Panc1 (cell line): ENCODE measurements at regions not wholly inside any gene's neighbourhood (a gene's known extent, or its start where the extent isn't known, plus 50 kb on each side); places are given as distances from the start of the nearest gene placed in this dataset.

Experiments
- ATAC-seq: fragments of 200-7000 bp; cut with Tn5 transposase; 2 replicates; pipeline ENCODE4 v1.9.1; 2020; ENCODE audit warnings: mild to moderate bottlenecking, moderate library complexity
- BruUV-seq: library from RNA; stranded (reverse); fragments of 400-500 nt; replicated peaks from 2 replicates; lab custom pipeline; 2021; lab: Mats Ljungman, UMichigan
- CTCF ChIA-PET: fragments of 300-600 bp; sonication (Branson Sonifier 250); formaldehyde crosslinking; loops from one replicate; lab custom pipeline; 2022; ENCODE audit warnings: antibody characterized with exemption; lab: Charles Lee
- POLR2A ChIA-PET: fragments of 300-600 bp; sonication (Branson Sonifier 250); formaldehyde crosslinking; loops from one replicate; lab custom pipeline; 2022; ENCODE audit warnings: antibody characterized with exemption; lab: Charles Lee
- DNase-seq: peaks from one replicate; pipeline ENCODE4 v3.0.0-alpha.2; 2010; ENCODE audit warnings: low read depth, low spot score
- H3K27ac ChIP-seq: 2 replicates; pipeline ENCODE4 v1.5.1; 2011; ENCODE audit warnings: mild to moderate bottlenecking, low read length, inconsistent platforms
- H3K27me3 ChIP-seq: fragments of 200-500 bp; sonication (Bioruptor generic); 2 replicates; pipeline ENCODE4 v1.6.0; 2014; ENCODE audit warnings: low read length, inconsistent platforms; ENCODE audit not compliant: control insufficient read depth, insufficient read depth
- H3K36me3 ChIP-seq: fragments of 200-500 bp; sonication (Bioruptor generic); 2 replicates; pipeline ENCODE4 v1.5.1; 2014; ENCODE audit warnings: inconsistent platforms, mild to moderate bottlenecking, low read length, moderate library complexity; ENCODE audit not compliant: control insufficient read depth, insufficient read depth
- H3K4me1 ChIP-seq: 2 replicates; pipeline ENCODE4 v1.5.1; 2011; ENCODE audit warnings: inconsistent platforms, mild to moderate bottlenecking, low read length, moderate library complexity; ENCODE audit not compliant: control insufficient read depth, insufficient read depth
- H3K4me3 ChIP-seq, 2 experiments: 2 replicates each; pipeline ENCODE4 v1.5.1; 2011 to 2012; ENCODE audit warnings: low read depth in 2 of 2, low read length in 2 of 2, mild to moderate bottlenecking in 2 of 2, inconsistent platforms in 1 of 2, moderate library complexity in 1 of 2
- H3K9me3 ChIP-seq: fragments of 200-500 bp; sonication (Bioruptor generic); 2 replicates; pipeline ENCODE4 v1.5.1; 2014; ENCODE audit warnings: low read depth, mild to moderate bottlenecking, inconsistent platforms, low read length, moderate library complexity; ENCODE audit not compliant: control insufficient read depth, insufficient read depth
- POLR2AphosphoS5 ChIP-seq: IDR thresholded peaks from 2 replicates; pipeline ENCODE4 v1.6.1; 2012; ENCODE audit warnings: mild to moderate bottlenecking, low read depth, low read length, moderate library complexity
- SIN3A ChIP-seq: IDR thresholded peaks from 2 replicates; pipeline ENCODE4 v1.6.1; 2012; ENCODE audit warnings: low read depth, mild to moderate bottlenecking, low read length, moderate library complexity, borderline replicate concordance; ENCODE audit not compliant: insufficient read depth
- TCF7L2 ChIP-seq: IDR thresholded peaks from 2 replicates; pipeline ENCODE4 v1.6.1; 2011; ENCODE audit warnings: mild to moderate bottlenecking, low read depth, low read length, inconsistent platforms
- in situ Hi-C: cut with HindIII; loops from 2 replicates; pipeline ENCODE4 v1.10.0; 2016; ENCODE audit warnings: low sequenced_read_pairs, low pct_unique_long_range_greater_than_20kb
- intact Hi-C: fragments of 100-400 bp; cut with micrococcal nuclease; formaldehyde crosslinking; loops from one replicate; pipeline ENCODE4 v1.10.0; 2022; ENCODE audit not compliant: unreplicated experiment
- TF ChIP-seq, protein P1 (sequence below): fragments of 450-650 bp; IDR thresholded peaks from 2 replicates; pipeline ENCODE4 v1.5.1; 2017; ENCODE audit warnings: mild to moderate bottlenecking
- TF ChIP-seq, protein P2 (sequence below), 2 experiments: IDR thresholded peaks; 2 replicates each; pipeline ENCODE4 v1.6.1; 2011 to 2012; ENCODE audit warnings: low read depth in 2 of 2, control low read depth in 1 of 2, low read length in 1 of 2, mild to moderate bottlenecking in 1 of 2, moderate library complexity in 1 of 2; ENCODE audit not compliant: insufficient read depth in 1 of 2

DNA sequence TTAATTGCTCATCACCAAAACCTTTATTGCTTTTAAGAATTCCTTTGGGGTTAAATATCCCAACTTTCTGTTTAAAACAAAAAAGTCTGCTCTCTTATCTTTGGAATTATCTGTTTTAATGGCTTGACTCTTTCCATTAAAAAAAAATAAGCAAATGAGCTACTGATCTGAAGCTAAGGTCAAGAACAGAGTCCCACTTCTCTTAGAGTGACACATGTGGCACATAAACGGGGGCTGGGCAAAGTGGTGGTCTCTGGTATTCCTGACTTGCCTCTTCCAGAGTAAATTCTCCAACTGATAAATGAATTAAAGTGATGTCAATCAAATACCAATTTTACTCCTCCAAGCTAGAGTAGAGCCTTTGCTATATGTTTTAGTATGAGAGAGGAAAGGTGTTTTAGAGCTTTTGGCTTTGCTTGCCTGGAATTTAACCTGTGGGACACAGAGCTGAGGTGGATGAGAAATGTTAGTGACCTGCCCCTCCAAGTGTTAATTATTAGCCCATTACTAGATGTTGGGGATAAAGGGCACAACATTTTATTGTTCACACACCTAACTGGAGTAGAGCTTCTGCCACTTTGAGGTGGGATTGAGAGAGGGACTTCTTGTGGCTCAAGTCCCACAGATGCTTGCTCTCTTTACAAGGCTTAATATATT, 864.0 kb downstream of the LRRIQ3 start:
- no peaks in the 10 kb centered on the region for H3K36me3 ChIP-seq
- no peaks in the 10 kb centered on the region for H3K27me3 ChIP-seq
- ATAC-seq (no peak), DNase-seq (no peak)
- ChIA-PET POLR2A (no interaction called here), CTCF (interaction anchor here (0.7 kb wide), 1 partner anchor 409 kb away, joined by 4 read pairs; no protein-coding TSS in a partner anchor)
- H3K27ac ChIP-seq, result no peak overlapping the region
- peaks cover 11% of the 10 kb centered on the region; the same call in 1 of the 2 replicates for H3K9me3 ChIP-seq
- intact Hi-C loops (no loop called here), in situ Hi-C loops (no loop called here)
- no peak for TF ChIP-seq POLR2AphosphoS5
- no peak for TF ChIP-seq SIN3A
- TF ChIP-seq, protein P1, sequence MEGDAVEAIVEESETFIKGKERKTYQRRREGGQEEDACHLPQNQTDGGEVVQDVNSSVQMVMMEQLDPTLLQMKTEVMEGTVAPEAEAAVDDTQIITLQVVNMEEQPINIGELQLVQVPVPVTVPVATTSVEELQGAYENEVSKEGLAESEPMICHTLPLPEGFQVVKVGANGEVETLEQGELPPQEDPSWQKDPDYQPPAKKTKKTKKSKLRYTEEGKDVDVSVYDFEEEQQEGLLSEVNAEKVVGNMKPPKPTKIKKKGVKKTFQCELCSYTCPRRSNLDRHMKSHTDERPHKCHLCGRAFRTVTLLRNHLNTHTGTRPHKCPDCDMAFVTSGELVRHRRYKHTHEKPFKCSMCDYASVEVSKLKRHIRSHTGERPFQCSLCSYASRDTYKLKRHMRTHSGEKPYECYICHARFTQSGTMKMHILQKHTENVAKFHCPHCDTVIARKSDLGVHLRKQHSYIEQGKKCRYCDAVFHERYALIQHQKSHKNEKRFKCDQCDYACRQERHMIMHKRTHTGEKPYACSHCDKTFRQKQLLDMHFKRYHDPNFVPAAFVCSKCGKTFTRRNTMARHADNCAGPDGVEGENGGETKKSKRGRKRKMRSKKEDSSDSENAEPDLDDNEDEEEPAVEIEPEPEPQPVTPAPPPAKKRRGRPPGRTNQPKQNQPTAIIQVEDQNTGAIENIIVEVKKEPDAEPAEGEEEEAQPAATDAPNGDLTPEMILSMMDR, result no peak
- TF ChIP-seq, protein P2, sequence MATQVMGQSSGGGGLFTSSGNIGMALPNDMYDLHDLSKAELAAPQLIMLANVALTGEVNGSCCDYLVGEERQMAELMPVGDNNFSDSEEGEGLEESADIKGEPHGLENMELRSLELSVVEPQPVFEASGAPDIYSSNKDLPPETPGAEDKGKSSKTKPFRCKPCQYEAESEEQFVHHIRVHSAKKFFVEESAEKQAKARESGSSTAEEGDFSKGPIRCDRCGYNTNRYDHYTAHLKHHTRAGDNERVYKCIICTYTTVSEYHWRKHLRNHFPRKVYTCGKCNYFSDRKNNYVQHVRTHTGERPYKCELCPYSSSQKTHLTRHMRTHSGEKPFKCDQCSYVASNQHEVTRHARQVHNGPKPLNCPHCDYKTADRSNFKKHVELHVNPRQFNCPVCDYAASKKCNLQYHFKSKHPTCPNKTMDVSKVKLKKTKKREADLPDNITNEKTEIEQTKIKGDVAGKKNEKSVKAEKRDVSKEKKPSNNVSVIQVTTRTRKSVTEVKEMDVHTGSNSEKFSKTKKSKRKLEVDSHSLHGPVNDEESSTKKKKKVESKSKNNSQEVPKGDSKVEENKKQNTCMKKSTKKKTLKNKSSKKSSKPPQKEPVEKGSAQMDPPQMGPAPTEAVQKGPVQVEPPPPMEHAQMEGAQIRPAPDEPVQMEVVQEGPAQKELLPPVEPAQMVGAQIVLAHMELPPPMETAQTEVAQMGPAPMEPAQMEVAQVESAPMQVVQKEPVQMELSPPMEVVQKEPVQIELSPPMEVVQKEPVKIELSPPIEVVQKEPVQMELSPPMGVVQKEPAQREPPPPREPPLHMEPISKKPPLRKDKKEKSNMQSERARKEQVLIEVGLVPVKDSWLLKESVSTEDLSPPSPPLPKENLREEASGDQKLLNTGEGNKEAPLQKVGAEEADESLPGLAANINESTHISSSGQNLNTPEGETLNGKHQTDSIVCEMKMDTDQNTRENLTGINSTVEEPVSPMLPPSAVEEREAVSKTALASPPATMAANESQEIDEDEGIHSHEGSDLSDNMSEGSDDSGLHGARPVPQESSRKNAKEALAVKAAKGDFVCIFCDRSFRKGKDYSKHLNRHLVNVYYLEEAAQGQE (IDR thresholded peaks at IDR 0.05; ENCODE audit: insufficient read depth in 1 of 2, low read depth in 2 of 2, low read length in 1 of 2), result no peak
- TF ChIP-seq TCF7L2, result no peak
- BruUV-seq, result no TSS peak
- H3K4me3 ChIP-seq, result no peak overlapping the region
- H3K4me1 ChIP-seq, result no peaks in the 10 kb centered on the region

DNA sequence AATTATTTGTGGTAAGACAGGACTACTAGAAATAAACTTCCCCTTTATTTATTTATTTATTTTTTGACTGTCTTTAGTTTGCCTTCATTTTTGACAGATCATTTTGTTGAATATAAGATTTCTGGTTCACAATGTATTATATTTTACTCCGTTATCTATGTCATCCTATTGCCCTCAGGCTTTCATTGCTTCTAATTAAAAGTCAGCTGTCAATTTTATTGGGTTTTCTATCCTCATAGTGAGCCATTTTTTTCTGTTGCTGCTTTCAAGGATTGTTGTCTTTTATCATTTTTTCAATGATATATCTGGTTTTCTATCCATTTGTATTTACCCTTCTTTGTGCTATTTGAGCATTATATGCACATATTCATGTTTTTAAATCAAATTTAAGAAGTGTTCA, 866.2 kb downstream of the LRRIQ3 start:
- intact Hi-C loops, result no loop called here
- ATAC-seq, result no peak
- no TSS peak for BruUV-seq
- ChIA-PET POLR2A (no interaction called here), CTCF (no interaction called here)
- H3K4me3 ChIP-seq, result no peak overlapping the region
- in situ Hi-C loops, result no loop called here
- TF ChIP-seq POLR2AphosphoS5, result no peak
- TF ChIP-seq, protein P2 (IDR thresholded peaks at IDR 0.05; ENCODE audit: insufficient read depth in 1 of 2, low read depth in 2 of 2, low read length in 1 of 2), result no peak
- no peak for TF ChIP-seq TCF7L2
- TF ChIP-seq SIN3A, result no peak
- TF ChIP-seq, protein P1, result no peak
- no peak overlapping the region for H3K27ac ChIP-seq
- no peaks in the 10 kb centered on the region for H3K4me1 ChIP-seq
- no peaks in the 10 kb centered on the region for H3K36me3 ChIP-seq
- peaks cover 11% of the 10 kb centered on the region; the same call in 1 of the 2 replicates for H3K9me3 ChIP-seq
- no peaks in the 10 kb centered on the region for H3K27me3 ChIP-seq
- DNase-seq, result no peak
